GM23248 (cell line): ENCODE measurements at regions not wholly inside any gene's neighbourhood (a gene's known extent, or its start where the extent isn't known, plus 50 kb on each side); places are given as distances from the start of the nearest gene placed in this dataset.
A peak's percentile ranks its signal among the peaks of the same experiment; 100 is the strongest.
"Not testable (repeated sequence)": the region's sequence is repeated elsewhere in the genome, so short reads cannot be mapped to it uniquely, and the experiment has no call there.

Source experiments
- DNase-seq: peaks from one replicate; pipeline ENCODE4 v3.0.0-alpha.2; 2015
- H2AFZ ChIP-seq: fragments of 200-600 bp; sonication (generic); 2 replicates; pipeline ENCODE4 v1.6.1; 2016; ENCODE audit warnings: antibody characterized with exemption
- H3F3A ChIP-seq: fragments of 200-600 bp; sonication (generic); 2 replicates; pipeline ENCODE4 v1.6.1; 2016; ENCODE audit warnings: mild to moderate bottlenecking, antibody characterized with exemption, mixed run types; ENCODE audit not compliant: insufficient read depth
- H3K27ac ChIP-seq: fragments of 200-600 bp; sonication (generic); 2 replicates; pipeline ENCODE4 v1.5.1; 2016; ENCODE audit warnings: mild to moderate bottlenecking
- H3K27me3 ChIP-seq: fragments of 200-600 bp; sonication (generic); replicated peaks from 2 replicates; pipeline ENCODE4 v1.6.1; 2016; ENCODE audit warnings: mild to moderate bottlenecking; ENCODE audit not compliant: insufficient read depth
- H3K36me3 ChIP-seq: fragments of 200-600 bp; sonication (generic); 2 replicates; pipeline ENCODE4 v1.6.1; 2016; ENCODE audit warnings: low read depth, mild to moderate bottlenecking
- H3K4me1 ChIP-seq: fragments of 200-600 bp; sonication (generic); 2 replicates; pipeline ENCODE4 v1.6.1; 2016; ENCODE audit warnings: mild to moderate bottlenecking; ENCODE audit not compliant: insufficient read depth
- H3K4me2 ChIP-seq: fragments of 200-600 bp; sonication (generic); one replicate; pipeline ENCODE4 v1.6.1; 2016; ENCODE audit warnings: mild to moderate bottlenecking; ENCODE audit not compliant: unreplicated experiment
- H3K4me3 ChIP-seq: fragments of 200-600 bp; sonication (generic); 2 replicates; pipeline ENCODE4 v1.5.1; 2016; ENCODE audit warnings: mild to moderate bottlenecking
- H3K79me2 ChIP-seq: fragments of 200-600 bp; sonication (generic); 2 replicates; pipeline ENCODE4 v1.6.1; 2016; ENCODE audit warnings: mild to moderate bottlenecking; ENCODE audit not compliant: insufficient read depth
- H3K9ac ChIP-seq: fragments of 200-600 bp; sonication (generic); 2 replicates; pipeline ENCODE4 v1.6.1; 2016; ENCODE audit warnings: mild to moderate bottlenecking
- H3K9me2 ChIP-seq: fragments of 200-600 bp; sonication (generic); 2 replicates; pipeline ENCODE4 v1.6.1; 2016; ENCODE audit warnings: mixed run types, mild to moderate bottlenecking, moderate library complexity; ENCODE audit not compliant: insufficient read depth
- H3K9me3 ChIP-seq: fragments of 200-600 bp; sonication (generic); one replicate; pipeline ENCODE4 v1.6.1; 2017; ENCODE audit warnings: low read depth
- H4K20me1 ChIP-seq: fragments of 200-600 bp; sonication (generic); 2 replicates; pipeline ENCODE4 v1.6.0; 2016; ENCODE audit not compliant: insufficient read depth
- EZH2 ChIP-seq: fragments of 200-600 bp; sonication (generic); IDR thresholded peaks from 2 replicates; pipeline ENCODE4 v1.6.1; 2018; ENCODE audit warnings: antibody characterized with exemption, mild to moderate bottlenecking; ENCODE audit not compliant: insufficient read depth, poor library complexity, severe bottlenecking
- EZH2phosphoT487 ChIP-seq: fragments of 200-600 bp; sonication (generic); IDR thresholded peaks from 2 replicates; pipeline ENCODE4 v1.6.1; 2018; ENCODE audit warnings: antibody characterized with exemption, moderate library complexity, mild to moderate bottlenecking, low read depth; ENCODE audit not compliant: insufficient read depth
- WGBS, 2 experiments: methylation state at CpG; one replicate each; pipeline ENCODE4 v1.1.6; 2015 to 2017; ENCODE audit warnings: low lambda C conversion rate in 2 of 2, low coverage in 1 of 2; ENCODE audit errors: missing lambda C conversion rate in 2 of 2; 5-methylcytosine and 5-hydroxymethylcytosine counted together
- in situ Hi-C: fragments of 300-500 bp; cut with MboI; formaldehyde crosslinking; loops from 2 replicates; pipeline ENCODE4 v1.15.0; 2020

DNA sequence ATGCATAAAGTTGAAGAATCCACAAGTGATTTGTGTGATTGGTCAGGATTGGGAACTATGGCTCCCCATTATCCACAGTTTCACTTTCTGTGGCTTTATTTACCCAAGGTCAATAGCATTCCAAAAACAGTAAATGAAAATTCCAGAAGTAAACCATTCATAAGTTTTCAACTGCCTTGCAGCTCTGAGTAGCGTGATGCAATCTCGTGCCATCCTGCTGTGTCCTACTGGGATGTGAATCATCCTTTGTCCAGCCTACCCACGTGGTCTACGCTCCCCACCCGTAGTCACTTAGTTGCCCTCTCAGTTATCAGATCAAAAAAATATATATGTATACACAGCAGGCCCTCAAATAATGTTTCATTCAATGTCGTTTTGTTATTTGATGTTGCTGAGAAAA, 89.0 kb upstream of the DLGAP1 start:
- TF ChIP-seq EZH2phosphoT487 (no peak), EZH2 (no peak)
- in situ Hi-C loops, result no loop called here
- H3K27ac ChIP-seq, result no peak overlapping the region

DNA sequence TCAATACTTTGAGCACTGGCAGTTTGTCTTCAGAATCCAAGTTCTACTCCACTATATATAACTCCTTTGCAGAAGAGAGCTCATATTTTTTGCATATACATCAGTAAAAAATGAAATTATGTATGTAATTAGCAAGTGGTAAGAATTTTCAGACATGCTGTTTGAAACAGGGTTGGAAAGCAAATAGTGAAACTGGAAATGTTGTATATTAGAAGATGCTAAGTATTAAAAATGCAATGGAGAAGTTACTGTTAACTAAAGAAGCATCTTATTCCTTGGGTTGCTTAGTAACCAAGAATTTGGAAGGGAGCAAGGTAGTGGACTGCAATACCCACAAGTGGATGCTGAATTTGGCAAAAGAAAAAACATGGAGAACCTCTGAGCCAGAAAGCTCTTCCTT, 88.6 kb upstream of the DLGAP1 start:
- H3K9me2 ChIP-seq, result no peaks in the 10 kb centered on the region
- H3K4me3 ChIP-seq, result no peak overlapping the region
- H3K27me3 ChIP-seq, result no peaks in the 10 kb centered on the region
- H3K4me1 ChIP-seq, result no peaks in the 10 kb centered on the region
- H3K27ac ChIP-seq, result no peak overlapping the region
- no peak overlapping the region for H3K4me2 ChIP-seq
- DNase-seq, result no peak
- no peak overlapping the region for H3K9ac ChIP-seq
- no peaks in the 10 kb centered on the region for H4K20me1 ChIP-seq
- no peaks in the 10 kb centered on the region for H3K79me2 ChIP-seq
- H2AFZ ChIP-seq, result no peak overlapping the region; the same call in 1 of the 2 replicates
- no peaks in the 10 kb centered on the region for H3K36me3 ChIP-seq
- H3K9me3 ChIP-seq, result no peaks in the 10 kb centered on the region
- in situ Hi-C loops, result no loop called here
- H3F3A ChIP-seq, result no peaks in the 10 kb centered on the region
- TF ChIP-seq EZH2, result no peak
- TF ChIP-seq EZH2phosphoT487, result no peak

More for the DNA sequence above, 89.0 kb upstream of the DLGAP1 start:
- no peaks in the 10 kb centered on the region for H3K9me2 ChIP-seq
- H3K27me3 ChIP-seq, result no peaks in the 10 kb centered on the region
- WGBS, 2 experiments, result 24 to 30% methylated on average over 6 of the region's 6 CpGs
- H3K36me3 ChIP-seq, result no peaks in the 10 kb centered on the region
- H3K9ac ChIP-seq, result no peak overlapping the region
- H3K4me1 ChIP-seq, result no peaks in the 10 kb centered on the region
- H3K9me3 ChIP-seq, result no peaks in the 10 kb centered on the region
- no peaks in the 10 kb centered on the region for H3F3A ChIP-seq
- DNase-seq, result peak; percentile 2
- no peak overlapping the region for H3K4me2 ChIP-seq
- no peaks in the 10 kb centered on the region for H3K79me2 ChIP-seq
- no peak overlapping the region for H3K4me3 ChIP-seq
- no peak overlapping the region for H2AFZ ChIP-seq
- no peaks in the 10 kb centered on the region for H4K20me1 ChIP-seq

DNA sequence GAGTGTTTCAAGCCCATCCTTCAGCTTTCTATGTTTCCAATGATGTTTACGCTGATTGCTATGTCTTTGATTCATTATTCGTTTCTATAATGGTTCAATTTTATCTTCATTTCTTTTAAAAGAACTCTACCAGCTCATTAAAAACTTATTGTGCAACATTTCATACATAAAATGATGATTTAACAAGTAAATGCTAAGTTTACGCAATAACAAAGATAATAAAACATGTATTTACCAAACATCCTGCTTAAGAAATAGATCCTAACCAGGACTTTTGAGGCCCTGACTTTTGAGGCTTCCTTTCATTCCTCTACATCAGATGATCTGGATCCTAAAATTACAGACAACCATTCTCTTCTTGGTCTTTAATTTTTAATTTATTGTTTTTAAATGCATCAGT, 86.5 kb upstream of the DLGAP1 start:
- no peaks in the 10 kb centered on the region for H3K79me2 ChIP-seq
- no peaks in the 10 kb centered on the region for H3K27me3 ChIP-seq
- no peaks in the 10 kb centered on the region for H4K20me1 ChIP-seq
- H3K4me3 ChIP-seq, result no peak overlapping the region
- no peak overlapping the region for H3K9ac ChIP-seq
- WGBS, 2 experiments, result 18 to 19% methylated on average over 3 of the region's 3 CpGs
- peaks cover 7% of the 10 kb centered on the region for H3K9me3 ChIP-seq
- no peak overlapping the region for H2AFZ ChIP-seq
- H3K27ac ChIP-seq, result no peak overlapping the region
- TF ChIP-seq EZH2phosphoT487, result no peak
- no peak for TF ChIP-seq EZH2
- H3F3A ChIP-seq, result no peaks in the 10 kb centered on the region
- no peak for DNase-seq
- H3K4me2 ChIP-seq, result no peak overlapping the region
- H3K9me2 ChIP-seq, result no peaks in the 10 kb centered on the region
- no peaks in the 10 kb centered on the region for H3K36me3 ChIP-seq
- in situ Hi-C loops, result no loop called here
- H3K4me1 ChIP-seq, result no peaks in the 10 kb centered on the region

DNA sequence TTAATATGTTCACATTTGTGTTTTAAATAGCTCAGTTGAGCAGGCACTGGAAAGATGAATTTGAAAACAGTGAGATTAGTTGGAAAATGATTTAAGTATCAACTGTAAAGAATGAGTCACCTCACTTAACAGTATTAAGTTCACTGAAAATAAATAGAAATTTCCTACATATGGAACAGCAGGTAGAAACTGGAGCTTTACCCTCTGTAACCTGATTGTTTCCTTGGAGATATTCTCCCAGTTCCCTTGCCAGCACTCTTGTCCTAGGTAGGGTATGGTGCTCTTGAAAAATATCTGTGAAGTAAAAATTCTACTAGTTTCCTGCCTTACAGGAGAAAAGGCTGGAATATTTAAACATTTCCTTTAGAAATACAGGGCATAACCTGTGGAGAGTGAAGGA, 81.3 kb upstream of the DLGAP1 start:
- no peak for TF ChIP-seq EZH2
- no peak for TF ChIP-seq EZH2phosphoT487
- no peak for DNase-seq
- Histone ChIP-seq H3K36me3 (no peaks in the 10 kb centered on the region), H3K4me1 (no peaks in the 10 kb centered on the region), H3K27me3 (no peaks in the 10 kb centered on the region), H3K4me2 (no peak overlapping the region), H3K9ac (no peak overlapping the region), H3K27ac (no peak overlapping the region), H3K9me3 (peaks cover 7% of the 10 kb centered on the region), H4K20me1 (no peaks in the 10 kb centered on the region), H3K4me3 (no peak overlapping the region), H3F3A (no peaks in the 10 kb centered on the region), H3K79me2 (no peaks in the 10 kb centered on the region), H3K9me2 (no peaks in the 10 kb centered on the region), H2AFZ (no peak overlapping the region)
- in situ Hi-C loops, result no loop called here

DNA sequence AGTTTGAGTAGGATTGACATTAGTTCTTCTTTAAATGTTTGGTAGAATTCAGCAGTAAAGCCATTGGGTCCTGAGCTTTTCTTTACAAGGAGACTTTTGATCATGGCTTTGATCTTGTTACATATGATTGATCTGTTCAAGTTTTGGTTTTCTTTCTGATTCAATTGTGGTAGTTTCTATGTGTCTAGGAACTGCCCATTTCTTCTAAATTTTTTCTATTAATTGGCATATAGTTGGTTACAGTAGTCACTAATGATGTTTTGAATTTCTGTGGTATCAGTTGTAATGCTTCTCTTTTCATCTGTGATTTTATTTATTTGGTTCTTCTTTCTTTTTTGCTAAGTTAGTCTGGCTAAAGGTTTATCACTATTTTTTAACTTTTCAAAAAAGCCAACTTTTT, 73.3 kb upstream of the DLGAP1 start:
- H3K36me3 ChIP-seq, result no peaks in the 10 kb centered on the region
- no peak overlapping the region for H3K9ac ChIP-seq
- H3K9me3 ChIP-seq, result no peaks in the 10 kb centered on the region
- no peak overlapping the region for H3K4me3 ChIP-seq
- H4K20me1 ChIP-seq, result no peaks in the 10 kb centered on the region
- TF ChIP-seq EZH2phosphoT487, result no peak
- no peak for TF ChIP-seq EZH2
- H2AFZ ChIP-seq, result no peak overlapping the region
- H3F3A ChIP-seq, result no peaks in the 10 kb centered on the region
- H3K27ac ChIP-seq, result no peak overlapping the region
- no peaks in the 10 kb centered on the region for H3K79me2 ChIP-seq
- H3K4me1 ChIP-seq, result no peaks in the 10 kb centered on the region
- H3K9me2 ChIP-seq, result no peaks in the 10 kb centered on the region
- in situ Hi-C loops, result no loop called here
- H3K4me2 ChIP-seq, result no peak overlapping the region
- no peaks in the 10 kb centered on the region for H3K27me3 ChIP-seq
- no peak for DNase-seq

DNA sequence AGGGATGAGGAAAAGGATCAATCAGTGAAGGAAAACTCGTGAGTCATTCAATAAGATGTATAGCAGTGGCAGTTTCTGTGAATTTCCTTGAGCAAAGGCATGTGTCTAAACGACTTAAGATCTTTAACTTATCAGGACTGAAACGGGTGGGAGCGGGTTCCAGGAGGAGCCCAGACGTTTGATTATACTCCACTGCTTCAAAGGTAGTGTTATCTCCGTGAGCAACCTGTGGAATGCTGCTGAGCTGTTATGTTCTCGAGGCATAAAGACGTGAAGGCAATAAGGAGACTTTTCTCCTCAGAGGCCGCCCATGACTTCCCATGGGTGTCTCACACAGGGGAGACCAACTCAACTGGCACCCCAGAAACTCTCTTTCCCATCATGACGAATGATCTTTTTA, 72.7 kb upstream of the DLGAP1 start:
- H3K9me2 ChIP-seq, H3K79me2 ChIP-seq, H3K9ac ChIP-seq, DNase-seq, H3K4me1 ChIP-seq, H3K36me3 ChIP-seq, H3K9me3 ChIP-seq, H3F3A ChIP-seq, H3K4me3 ChIP-seq, in situ Hi-C loops, H2AFZ ChIP-seq, H3K4me2 ChIP-seq, H4K20me1 ChIP-seq, H3K27ac ChIP-seq, H3K27me3 ChIP-seq: not testable (repeated sequence)
- WGBS, 2 experiments, result 1 to 2% methylated on average over 10 of the region's 10 CpGs
